Mesenchymal stem cell (in vitro differentiated cells and primary cell): ENCODE measurements at regions not wholly inside any gene's neighbourhood (a gene's known extent, or its start where the extent isn't known, plus 50 kb on each side); places are given as distances from the start of the nearest gene placed in this dataset.

Experiments
- DNase-seq: peaks from one replicate; pipeline ENCODE4 v3.0.0-alpha.2; 2013
- H2AFZ ChIP-seq: one replicate; pipeline ENCODE4 v1.6.1; 2013; ENCODE audit warnings: low read depth, mild to moderate bottlenecking, control low read depth, inconsistent platforms, low read length, moderate library complexity
- H2AK5ac ChIP-seq: 2 replicates; pipeline ENCODE4 v1.6.1; 2013; ENCODE audit warnings: low read length, moderate library complexity, mild to moderate bottlenecking, inconsistent platforms; ENCODE audit not compliant: severe bottlenecking
- H2BK120ac ChIP-seq: one replicate; pipeline ENCODE4 v1.6.1; 2013; ENCODE audit warnings: low read depth, mild to moderate bottlenecking, inconsistent platforms, low read length, moderate library complexity
- H2BK12ac ChIP-seq, 2 experiments: one replicate each; pipeline ENCODE4 v1.6.1; 2013; ENCODE audit warnings: inconsistent platforms in 2 of 2, low read length in 2 of 2, mild to moderate bottlenecking in 2 of 2, moderate library complexity in 2 of 2, control low read depth in 1 of 2
- H2BK15ac ChIP-seq: one replicate; pipeline ENCODE4 v1.6.1; 2013; ENCODE audit warnings: mild to moderate bottlenecking, low read depth, inconsistent platforms; ENCODE audit not compliant: poor library complexity, severe bottlenecking
- H2BK5ac ChIP-seq: 2 replicates; pipeline ENCODE4 v1.6.1; 2013; ENCODE audit warnings: low read depth, mild to moderate bottlenecking, low read length, control low read depth, inconsistent platforms; ENCODE audit not compliant: poor library complexity, severe bottlenecking
- H3K14ac ChIP-seq, 2 experiments: one replicate each; pipeline ENCODE4 v1.6.1; 2013; ENCODE audit warnings: inconsistent platforms in 2 of 2, low read length in 2 of 2, control low read depth in 1 of 2, mild to moderate bottlenecking in 1 of 2, moderate library complexity in 1 of 2
- H3K18ac ChIP-seq, 2 experiments: one replicate each; pipeline ENCODE4 v1.6.1; 2013; ENCODE audit warnings: inconsistent platforms in 2 of 2, low read length in 2 of 2, control low read depth in 1 of 2, low read depth in 1 of 2, mild to moderate bottlenecking in 1 of 2
- H3K23ac ChIP-seq, 2 experiments: one replicate each; pipeline ENCODE4 v1.6.1; 2013; ENCODE audit warnings: inconsistent platforms in 2 of 2, low read length in 2 of 2, mild to moderate bottlenecking in 2 of 2, moderate library complexity in 2 of 2, control low read depth in 1 of 2
- H3K27ac ChIP-seq: 2 replicates; pipeline ENCODE4 v1.5.1; 2013; ENCODE audit warnings: mild to moderate bottlenecking, moderate library complexity, low read length, control low read depth, inconsistent platforms; ENCODE audit not compliant: poor library complexity, severe bottlenecking
- H3K27me3 ChIP-seq, 2 experiments: 2 replicates each; pipeline versions ENCODE4 v1.6.1 to v1.7.0; 2013; ENCODE audit warnings: low read length in 2 of 2, mild to moderate bottlenecking in 2 of 2, moderate library complexity in 2 of 2, control low read depth in 1 of 2, inconsistent platforms in 1 of 2; ENCODE audit not compliant: control insufficient read depth in 1 of 2, insufficient read depth in 1 of 2
- H3K36me3 ChIP-seq, 2 experiments: 2 replicates each; pipeline versions ENCODE4 v1.6.1 to v1.7.0; 2013; ENCODE audit warnings: low read length in 2 of 2, control low read depth in 1 of 2, inconsistent platforms in 1 of 2, low read depth in 1 of 2, mild to moderate bottlenecking in 1 of 2; ENCODE audit not compliant: insufficient read depth in 2 of 2, control insufficient read depth in 1 of 2
- H3K4ac ChIP-seq, 2 experiments: one replicate each; pipeline ENCODE4 v1.6.1; 2013; ENCODE audit warnings: inconsistent platforms in 2 of 2, low read length in 2 of 2, mild to moderate bottlenecking in 2 of 2, moderate library complexity in 2 of 2, control low read depth in 1 of 2, low read depth in 1 of 2
- H3K4me1 ChIP-seq: 2 replicates; pipeline ENCODE4 v1.6.1; 2013; ENCODE audit warnings: low read depth, low read length, control low read depth; ENCODE audit not compliant: control insufficient read depth, insufficient read depth
- H3K4me2 ChIP-seq: 2 replicates; pipeline ENCODE4 v1.6.1; 2013; ENCODE audit warnings: low read length, mild to moderate bottlenecking, inconsistent platforms; ENCODE audit not compliant: poor library complexity, severe bottlenecking
- H3K4me3 ChIP-seq, 2 experiments: 2 replicates each; pipeline versions ENCODE4 v1.5.1 to v1.7.0; 2013; ENCODE audit warnings: low read length in 2 of 2, mild to moderate bottlenecking in 2 of 2, control low read depth in 1 of 2, low read depth in 1 of 2; ENCODE audit not compliant: insufficient read depth in 1 of 2
- H3K79me1 ChIP-seq: replicated peaks from 2 replicates; pipeline ENCODE4 v1.6.1; 2013; ENCODE audit warnings: mild to moderate bottlenecking, control low read depth, low read length, inconsistent platforms; ENCODE audit not compliant: poor library complexity, severe bottlenecking
- H3K9ac ChIP-seq: 2 replicates; pipeline ENCODE4 v1.7.0; 2013; ENCODE audit warnings: mild to moderate bottlenecking, low read length, moderate library complexity
- H3K9me3 ChIP-seq: 2 replicates; pipeline ENCODE4 v1.7.0; 2013; ENCODE audit warnings: mild to moderate bottlenecking, low read length; ENCODE audit not compliant: control insufficient read depth
- H4K8ac ChIP-seq: one replicate; pipeline ENCODE4 v1.6.1; 2013; ENCODE audit warnings: inconsistent platforms, mild to moderate bottlenecking, low read length, moderate library complexity
- H4K91ac ChIP-seq: one replicate; pipeline ENCODE4 v1.6.1; 2013; ENCODE audit warnings: mild to moderate bottlenecking, low read length, inconsistent platforms
- WGBS: methylation state at CpG from one replicate; pipeline ENCODE4 v1.1.7; 2013; ENCODE audit warnings: mixed read lengths; 5-methylcytosine and 5-hydroxymethylcytosine counted together

GRCh38 chr3:159721324-159721723 lies 267.3 kb upstream of the IL12A start:
- DNase-seq: no peak
- 51% methylated on average over 2 of the region's 2 CpGs for WGBS
- Histone ChIP-seq H2BK120ac (no peak overlapping the region), H3K4me1 (peaks cover 3% of the 10 kb centered on the region), H3K9me3 (no peaks in the 10 kb centered on the region), H3K9ac (no peak overlapping the region), H3K4me2 (no peak overlapping the region), H3K36me3 (no peaks in the 10 kb centered on the region), H2BK5ac (no peak overlapping the region), H3K79me1 (no peaks in the 10 kb centered on the region), H3K18ac (no peak overlapping the region), H3K27ac (no peak overlapping the region), H3K4me3 (no peak overlapping the region), H2BK15ac (no peak overlapping the region), H4K8ac (no peak overlapping the region), H2AK5ac (no peak overlapping the region), H2AFZ (no peak overlapping the region), H2BK12ac (no peak overlapping the region), H3K14ac (no peak overlapping the region), H3K23ac (no peak overlapping the region), H3K27me3 (no peaks in the 10 kb centered on the region), H4K91ac (no peak overlapping the region), H3K4ac (no peak overlapping the region)

GRCh38 chr3:159723295-159723694 lies 265.3 kb upstream of the IL12A start:
- Histone ChIP-seq H3K9ac (no peak overlapping the region), H3K4me2 (no peak overlapping the region), H3K27ac (no peak overlapping the region), H3K4me1 (peaks cover 3% of the 10 kb centered on the region), H2BK12ac (no peak overlapping the region), H3K18ac (no peak overlapping the region), H3K4me3 (no peak overlapping the region), H3K23ac (no peak overlapping the region), H3K79me1 (no peaks in the 10 kb centered on the region), H2AK5ac (no peak overlapping the region), H4K8ac (no peak overlapping the region), H4K91ac (no peak overlapping the region), H3K27me3 (no peaks in the 10 kb centered on the region), H2BK15ac (no peak overlapping the region), H2BK5ac (no peak overlapping the region), H2AFZ (no peak overlapping the region), H3K4ac (no peak overlapping the region), H2BK120ac (no peak overlapping the region), H3K14ac (no peak overlapping the region), H3K9me3 (no peaks in the 10 kb centered on the region), H3K36me3 (no peaks in the 10 kb centered on the region)
- DNase-seq: no peak

- H3K9me3 ChIP-seq: no peaks in the 10 kb centered on the region
- no peak overlapping the region for H3K9ac ChIP-seq
- no peaks in the 10 kb centered on the region for H3K79me1 ChIP-seq
- 95% methylated on average over 2 of the region's 2 CpGs for WGBS
- no peak overlapping the region for H4K91ac ChIP-seq
- H2BK5ac ChIP-seq: no peak overlapping the region
- H2BK12ac ChIP-seq: no peak overlapping the region
- no peak overlapping the region for H3K4ac ChIP-seq
- H2BK120ac ChIP-seq: no peak overlapping the region
- no peak overlapping the region for H4K8ac ChIP-seq
- no peak overlapping the region for H3K23ac ChIP-seq
- no peak overlapping the region for H2AFZ ChIP-seq
- no peak overlapping the region for H3K18ac ChIP-seq
- no peak overlapping the region for H2BK15ac ChIP-seq
- no peak for DNase-seq
- H3K4me3 ChIP-seq: no peak overlapping the region
- no peak overlapping the region for H3K27ac ChIP-seq
- H3K4me2 ChIP-seq: no peak overlapping the region
- H3K27me3 ChIP-seq: no peaks in the 10 kb centered on the region
- no peak overlapping the region for H3K14ac ChIP-seq
- no peak overlapping the region for H2AK5ac ChIP-seq
- H3K4me1 ChIP-seq: peaks cover 3% of the 10 kb centered on the region
- H3K36me3 ChIP-seq: no peaks in the 10 kb centered on the region
Observed at GRCh38 chr3:159724627-159725026, 264.0 kb upstream of the IL12A start.

GRCh38 chr3:159726231-159726964 lies 262.2 kb upstream of the IL12A start:
- no peak overlapping the region for H2AK5ac ChIP-seq
- no peak overlapping the region for H3K9ac ChIP-seq
- H4K91ac ChIP-seq: no peak overlapping the region
- H3K4me2 ChIP-seq: peak overlapping the region; percentile 40
- 55% methylated on average over 6 of the region's 7 CpGs for WGBS
- H2BK12ac ChIP-seq: no peak overlapping the region
- no peak overlapping the region for H2BK5ac ChIP-seq
- peak; percentile 8 for DNase-seq
- no peaks in the 10 kb centered on the region for H3K36me3 ChIP-seq
- no peak overlapping the region for H3K18ac ChIP-seq
- H3K23ac ChIP-seq: no peak overlapping the region
- H3K4me1 ChIP-seq: peaks cover 3% of the 10 kb centered on the region
- H3K4ac ChIP-seq: no peak overlapping the region
- no peak overlapping the region for H4K8ac ChIP-seq
- H3K27me3 ChIP-seq: no peaks in the 10 kb centered on the region
- no peak overlapping the region for H2BK120ac ChIP-seq
- H3K4me3 ChIP-seq: no peak overlapping the region
- H2BK15ac ChIP-seq: no peak overlapping the region
- H3K79me1 ChIP-seq: no peaks in the 10 kb centered on the region
- H3K14ac ChIP-seq: no peak overlapping the region
- no peak overlapping the region for H2AFZ ChIP-seq
- H3K27ac ChIP-seq: peak overlapping the region; percentile 16
- H3K9me3 ChIP-seq: no peaks in the 10 kb centered on the region
